SK-N-SH (cell line): ENCODE measurements at regions not wholly inside any gene's neighbourhood (a gene's known extent, or its start where the extent isn't known, plus 50 kb on each side); places are given as distances from the start of the nearest gene placed in this dataset.

Source experiments
- EP300 ChIP-seq, 2 experiments: IDR thresholded peaks; 2 replicates each; pipeline versions ENCODE4 v1.4.0 to v1.6.1; 2012; ENCODE audit warnings: borderline replicate concordance in 1 of 2, low read depth in 1 of 2, low read length in 1 of 2
- FOSL2 ChIP-seq: IDR thresholded peaks from 2 replicates; pipeline ENCODE4 v1.4.0; 2012; ENCODE audit warnings: low read depth, mild to moderate bottlenecking, moderate library complexity, borderline replicate concordance
- GABPA ChIP-seq: IDR thresholded peaks from 2 replicates; pipeline ENCODE4 v1.4.0; 2012; ENCODE audit warnings: low read depth, mild to moderate bottlenecking
- JUND ChIP-seq: IDR thresholded peaks from 2 replicates; pipeline ENCODE4 v1.4.0; 2012
- RAD21 ChIP-seq: IDR thresholded peaks from 2 replicates; pipeline ENCODE4 v1.6.1; 2012; ENCODE audit warnings: mild to moderate bottlenecking, low read length
- RCOR1 ChIP-seq: fragments of 150-350 bp; IDR thresholded peaks from 2 replicates; pipeline ENCODE4 v1.6.1; 2017; ENCODE audit warnings: antibody characterized with exemption, low read length
- RFX5 ChIP-seq: IDR thresholded peaks from 2 replicates; pipeline ENCODE4 v1.6.1; 2012; ENCODE audit warnings: mild to moderate bottlenecking, improper control_type of control experiment, low read length
- TF ChIP-seq, protein P1 (sequence below): fragments of 200-600 bp; sonication (generic); IDR thresholded peaks from 2 replicates; pipeline ENCODE4 v1.6.1; 2017; ENCODE audit warnings: antibody characterized with exemption, mild to moderate bottlenecking, moderate library complexity
- TF ChIP-seq, protein P2 (sequence below): IDR thresholded peaks from 2 replicates; pipeline ENCODE4 v1.4.0; 2012; ENCODE audit warnings: low read depth, borderline replicate concordance
- TF ChIP-seq, protein P3 (sequence below): IDR thresholded peaks from 2 replicates; pipeline ENCODE4; 2012

DNA sequence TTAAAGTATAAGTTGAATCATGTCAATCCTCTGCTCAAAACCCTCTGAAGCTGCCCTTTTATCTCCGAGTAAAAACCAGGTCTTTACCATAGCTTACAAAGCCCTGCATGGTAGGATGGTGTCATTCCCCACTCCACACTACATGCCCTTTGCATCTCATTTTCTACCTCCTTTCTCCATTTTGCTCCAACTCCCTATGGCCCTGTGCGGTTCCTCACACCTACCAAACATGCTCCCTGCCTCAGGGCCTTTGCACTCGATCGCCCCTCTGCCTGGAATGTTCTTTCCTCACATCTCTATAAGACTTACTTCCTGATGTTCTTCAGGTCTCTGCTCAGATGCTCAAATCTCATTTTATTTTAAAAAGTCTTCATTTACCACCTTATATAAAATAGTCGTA, 80.7 kb downstream of the MYL12B start:
- TF ChIP-seq GABPA: no peak
- TF ChIP-seq, protein P1, sequence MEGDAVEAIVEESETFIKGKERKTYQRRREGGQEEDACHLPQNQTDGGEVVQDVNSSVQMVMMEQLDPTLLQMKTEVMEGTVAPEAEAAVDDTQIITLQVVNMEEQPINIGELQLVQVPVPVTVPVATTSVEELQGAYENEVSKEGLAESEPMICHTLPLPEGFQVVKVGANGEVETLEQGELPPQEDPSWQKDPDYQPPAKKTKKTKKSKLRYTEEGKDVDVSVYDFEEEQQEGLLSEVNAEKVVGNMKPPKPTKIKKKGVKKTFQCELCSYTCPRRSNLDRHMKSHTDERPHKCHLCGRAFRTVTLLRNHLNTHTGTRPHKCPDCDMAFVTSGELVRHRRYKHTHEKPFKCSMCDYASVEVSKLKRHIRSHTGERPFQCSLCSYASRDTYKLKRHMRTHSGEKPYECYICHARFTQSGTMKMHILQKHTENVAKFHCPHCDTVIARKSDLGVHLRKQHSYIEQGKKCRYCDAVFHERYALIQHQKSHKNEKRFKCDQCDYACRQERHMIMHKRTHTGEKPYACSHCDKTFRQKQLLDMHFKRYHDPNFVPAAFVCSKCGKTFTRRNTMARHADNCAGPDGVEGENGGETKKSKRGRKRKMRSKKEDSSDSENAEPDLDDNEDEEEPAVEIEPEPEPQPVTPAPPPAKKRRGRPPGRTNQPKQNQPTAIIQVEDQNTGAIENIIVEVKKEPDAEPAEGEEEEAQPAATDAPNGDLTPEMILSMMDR: no peak
- TF ChIP-seq, protein P2, sequence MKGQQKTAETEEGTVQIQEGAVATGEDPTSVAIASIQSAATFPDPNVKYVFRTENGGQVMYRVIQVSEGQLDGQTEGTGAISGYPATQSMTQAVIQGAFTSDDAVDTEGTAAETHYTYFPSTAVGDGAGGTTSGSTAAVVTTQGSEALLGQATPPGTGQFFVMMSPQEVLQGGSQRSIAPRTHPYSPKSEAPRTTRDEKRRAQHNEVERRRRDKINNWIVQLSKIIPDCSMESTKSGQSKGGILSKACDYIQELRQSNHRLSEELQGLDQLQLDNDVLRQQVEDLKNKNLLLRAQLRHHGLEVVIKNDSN: no peak
- no peak for TF ChIP-seq RAD21
- no peak for TF ChIP-seq JUND
- TF ChIP-seq, protein P3, sequence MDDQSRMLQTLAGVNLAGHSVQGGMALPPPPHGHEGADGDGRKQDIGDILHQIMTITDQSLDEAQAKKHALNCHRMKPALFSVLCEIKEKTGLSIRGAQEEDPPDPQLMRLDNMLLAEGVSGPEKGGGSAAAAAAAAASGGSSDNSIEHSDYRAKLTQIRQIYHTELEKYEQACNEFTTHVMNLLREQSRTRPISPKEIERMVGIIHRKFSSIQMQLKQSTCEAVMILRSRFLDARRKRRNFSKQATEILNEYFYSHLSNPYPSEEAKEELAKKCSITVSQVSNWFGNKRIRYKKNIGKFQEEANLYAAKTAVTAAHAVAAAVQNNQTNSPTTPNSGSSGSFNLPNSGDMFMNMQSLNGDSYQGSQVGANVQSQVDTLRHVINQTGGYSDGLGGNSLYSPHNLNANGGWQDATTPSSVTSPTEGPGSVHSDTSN: no peak
- no peak for TF ChIP-seq RCOR1
- no peak for TF ChIP-seq EP300 (IDR thresholded peaks at IDR 0.05; ENCODE audit: borderline replicate concordance in 1 of 2, low read depth in 1 of 2, low read length in 1 of 2)
- TF ChIP-seq FOSL2: no peak
- TF ChIP-seq RFX5: no peak
